Lower leg skin (tissue), 3 donors: ENCODE measurements at regions not wholly inside any gene's neighbourhood (a gene's known extent, or its start where the extent isn't known, plus 50 kb on each side); places are given as distances from the start of the nearest gene placed in this dataset.

Source experiments
- CTCF ChIP-seq, 3 donors: fragments of 450-650 bp; IDR thresholded peaks; one replicate each; pipeline ENCODE4 v1.5.1; 2016; ENCODE audit warnings: antibody characterized with exemption in 3 of 3, mild to moderate bottlenecking in 3 of 3, moderate library complexity in 2 of 3
- POLR2A ChIP-seq, 2 donors: fragments of 450-650 bp; IDR thresholded peaks; one replicate each; pipeline ENCODE4 v1.6.1; 2016 to 2017; ENCODE audit warnings: antibody characterized with exemption in 2 of 2, mild to moderate bottlenecking in 1 of 2, moderate library complexity in 1 of 2

DNA sequence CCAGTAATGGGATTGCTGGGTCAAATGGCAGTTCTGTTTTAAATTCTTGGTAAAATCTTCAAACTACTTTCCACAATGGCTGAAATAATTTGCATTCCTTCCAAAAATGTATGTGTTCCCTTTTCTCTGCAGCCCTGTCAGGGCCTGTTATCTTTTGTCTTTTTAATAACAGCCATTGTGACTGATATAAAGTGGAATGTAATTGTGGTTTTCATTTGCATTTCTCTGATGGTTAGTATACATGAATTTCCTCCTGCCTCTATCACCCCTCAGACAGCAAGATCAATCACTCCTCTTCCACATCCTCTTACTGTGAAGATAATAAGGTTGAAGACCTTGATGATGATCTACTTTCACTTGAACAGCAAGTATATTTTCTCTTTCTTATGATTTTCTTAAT is 304.8 kb upstream of the FSIP2 start:
- no peak for TF ChIP-seq CTCF (IDR thresholded peaks at IDR 0.05)
- TF ChIP-seq POLR2A (IDR thresholded peaks at IDR 0.05): no peak
